Breast epithelium (tissue), 3 donors: ENCODE measurements at regions not wholly inside any gene's neighbourhood (a gene's known extent, or its start where the extent isn't known, plus 50 kb on each side); places are given as distances from the start of the nearest gene placed in this dataset.

Experiments
- POLR2A ChIP-seq: fragments of 450-650 bp; IDR thresholded peaks from one replicate; pipeline ENCODE4 v1.6.1; 2016; ENCODE audit warnings: antibody characterized with exemption, mild to moderate bottlenecking, moderate library complexity
- POLR2AphosphoS5 ChIP-seq, 3 donors: sonication (generic); formaldehyde crosslinking; IDR thresholded peaks; one replicate each; pipeline ENCODE4 v1.6.1; 2017; ENCODE audit warnings: antibody characterized with exemption in 3 of 3

- TF ChIP-seq POLR2AphosphoS5 (IDR thresholded peaks at IDR 0.05) (no peak), POLR2A (no peak)
These were observed 124.0 kb upstream of the GOLGA6L4 start for GRCh38 chr15:84111575-84111974.
